Memory B cell (primary cell): ENCODE measurements at regions not wholly inside any gene's neighbourhood (a gene's known extent, or its start where the extent isn't known, plus 50 kb on each side); places are given as distances from the start of the nearest gene placed in this dataset.
"Not testable (repeated sequence)": the region's sequence is repeated elsewhere in the genome, so short reads cannot be mapped to it uniquely, and the experiment has no call there.

Source experiments
- ATAC-seq: fragments of 150-1000 bp; cut with Tn5 transposase; 2 replicates; pipeline ENCODE4 v1.10.0; 2021; ENCODE audit warnings: low read depth, mild to moderate bottlenecking, moderate library complexity
- DNase-seq, 2 donors: peaks; one replicate each; pipeline ENCODE4 v3.0.0; 2022; ENCODE audit warnings: low spot score in 2 of 2
- H3K27ac Mint-ChIP-seq: one replicate; pipeline ENCODE4 v1.8.0; 2022; ENCODE audit warnings: mild to moderate bottlenecking, moderate library complexity, mixed read lengths
- H3K27me3 Mint-ChIP-seq: one replicate; pipeline ENCODE4 v1.8.0; 2022; ENCODE audit warnings: mixed read lengths
- H3K36me3 Mint-ChIP-seq: one replicate; pipeline ENCODE4 v1.8.0; 2022; ENCODE audit warnings: mild to moderate bottlenecking, mixed read lengths
- H3K4me1 Mint-ChIP-seq: one replicate; pipeline ENCODE4 v1.8.0; 2022; ENCODE audit warnings: mixed read lengths
- H3K4me3 Mint-ChIP-seq: one replicate; pipeline ENCODE4 v1.8.0; 2022; ENCODE audit warnings: mild to moderate bottlenecking, moderate library complexity, mixed read lengths
- H3K9me3 Mint-ChIP-seq: one replicate; pipeline ENCODE4 v1.8.0; 2022; ENCODE audit warnings: mixed read lengths

- Mint-ChIP-seq H3K9me3 (peaks cover 2% of the 10 kb centered on the region), H3K27me3 (no peaks in the 10 kb centered on the region), H3K36me3 (no peaks in the 10 kb centered on the region), H3K27ac (no peak overlapping the region), H3K4me3 (no peak overlapping the region), H3K4me1 (peaks cover 2% of the 10 kb centered on the region)
- no peak for ATAC-seq
- no peak for DNase-seq
These were observed 429.1 kb downstream of the ACTR3B start for GRCh38 chr7:153188630-153189029.

DNA sequence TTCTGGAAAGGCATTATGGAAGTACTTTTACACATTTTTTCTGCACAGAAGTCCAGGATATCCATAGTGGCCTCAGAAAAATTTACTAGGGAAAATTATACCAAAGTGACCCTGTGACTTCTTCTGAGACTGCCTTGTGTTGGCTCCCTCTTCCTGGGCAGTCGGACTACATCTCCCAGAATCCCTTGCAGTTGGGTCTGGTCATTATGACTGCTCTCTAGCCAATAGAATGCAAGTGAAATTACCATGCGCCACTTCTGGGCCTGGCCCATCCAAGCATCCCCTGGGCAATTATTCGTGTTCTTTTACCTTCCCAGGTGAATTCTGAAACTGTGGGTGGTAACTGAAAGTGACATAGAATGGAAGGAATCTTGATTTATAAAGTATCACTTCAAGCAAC is 430.9 kb downstream of the ACTR3B start:
- Mint-ChIP-seq H3K27me3 (no peaks in the 10 kb centered on the region), H3K4me1 (peaks cover 2% of the 10 kb centered on the region), H3K4me3 (no peak overlapping the region), H3K36me3 (no peaks in the 10 kb centered on the region), H3K27ac (no peak overlapping the region), H3K9me3 (peaks cover 2% of the 10 kb centered on the region)
- ATAC-seq (no peak), DNase-seq (no peak)

DNA sequence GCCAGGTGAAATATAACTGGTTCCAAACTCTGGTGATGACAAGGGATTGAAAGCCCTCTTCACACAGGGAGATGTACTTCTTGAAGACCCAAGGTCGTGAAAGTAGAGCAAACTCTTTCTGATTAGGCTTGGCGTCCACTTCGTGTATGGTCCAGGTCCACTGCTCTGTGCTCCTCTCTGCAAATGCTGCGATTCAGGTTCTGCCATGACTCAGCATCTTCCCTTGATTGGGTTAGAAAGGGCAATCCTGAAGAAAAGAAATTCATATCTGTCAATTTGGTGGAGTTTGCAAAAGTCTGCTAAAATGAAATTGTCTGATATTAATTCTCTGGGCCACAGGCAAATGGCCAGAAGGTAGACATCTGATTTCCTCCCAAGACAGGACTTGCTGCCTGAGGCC is 431.4 kb downstream of the ACTR3B start:
- DNase-seq (no peak), ATAC-seq (no peak)
- H3K4me3 Mint-ChIP-seq: no peak overlapping the region
- no peaks in the 10 kb centered on the region for H3K27me3 Mint-ChIP-seq
- no peaks in the 10 kb centered on the region for H3K36me3 Mint-ChIP-seq
- H3K27ac Mint-ChIP-seq: no peak overlapping the region
- peaks cover 2% of the 10 kb centered on the region for H3K4me1 Mint-ChIP-seq
- H3K9me3 Mint-ChIP-seq: peaks cover 2% of the 10 kb centered on the region

DNA sequence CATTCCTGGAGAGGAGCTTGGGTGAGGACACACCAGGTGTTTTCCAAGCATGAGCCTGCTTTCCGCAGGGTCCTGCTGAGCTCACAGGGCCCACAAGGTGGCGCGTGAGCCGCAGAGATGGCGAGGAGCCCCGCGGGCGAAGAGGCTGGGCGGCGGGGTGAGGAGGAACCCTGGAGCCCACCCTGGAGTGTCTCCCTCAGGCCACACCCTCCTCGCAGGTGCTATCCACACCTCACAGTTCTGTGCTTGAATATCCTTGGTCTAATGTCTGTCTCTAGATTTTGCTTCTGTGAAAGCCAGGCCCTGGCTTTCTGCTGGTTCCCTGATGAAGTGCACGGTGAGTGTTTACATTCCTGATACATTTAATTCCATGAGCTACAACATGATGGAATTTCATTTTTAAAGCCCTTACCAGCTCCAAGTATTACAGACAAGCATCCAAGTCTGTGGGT is 433.6 kb downstream of the ACTR3B start:
- Mint-ChIP-seq H3K9me3 (peaks cover 2% of the 10 kb centered on the region), H3K27me3 (no peaks in the 10 kb centered on the region), H3K4me1 (peaks cover 2% of the 10 kb centered on the region), H3K4me3 (no peak overlapping the region), H3K27ac (no peak overlapping the region), H3K36me3 (no peaks in the 10 kb centered on the region)
- ATAC-seq (no peak), DNase-seq (no peak)

DNA sequence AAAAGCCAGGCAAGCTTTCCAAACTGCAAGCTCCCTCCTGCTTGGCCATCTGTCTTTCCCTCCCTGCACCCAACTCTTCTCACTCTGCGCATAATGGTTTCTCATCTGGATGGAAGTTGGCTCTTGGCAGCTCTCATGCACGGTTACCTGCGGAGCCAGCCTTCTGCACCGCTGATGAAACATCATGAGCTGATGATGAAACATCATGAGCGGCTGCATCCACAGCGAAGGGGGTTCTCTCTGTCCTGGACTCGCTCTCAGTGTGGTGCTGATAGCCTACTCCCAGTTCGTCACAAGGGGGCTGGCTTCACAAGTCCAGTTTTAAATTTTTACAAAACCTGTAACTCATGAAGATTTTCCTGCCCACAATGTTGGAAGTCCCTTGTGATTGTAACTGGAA is 457.5 kb downstream of the ACTR3B start:
- H3K9me3 Mint-ChIP-seq: peaks cover 22% of the 10 kb centered on the region
- no peak overlapping the region for H3K27ac Mint-ChIP-seq
- H3K36me3 Mint-ChIP-seq: peaks cover 8% of the 10 kb centered on the region
- H3K27me3 Mint-ChIP-seq: peaks cover 2% of the 10 kb centered on the region
- no peak for ATAC-seq
- no peak overlapping the region for H3K4me3 Mint-ChIP-seq
- H3K4me1 Mint-ChIP-seq: no peaks in the 10 kb centered on the region
- DNase-seq: no peak

DNA sequence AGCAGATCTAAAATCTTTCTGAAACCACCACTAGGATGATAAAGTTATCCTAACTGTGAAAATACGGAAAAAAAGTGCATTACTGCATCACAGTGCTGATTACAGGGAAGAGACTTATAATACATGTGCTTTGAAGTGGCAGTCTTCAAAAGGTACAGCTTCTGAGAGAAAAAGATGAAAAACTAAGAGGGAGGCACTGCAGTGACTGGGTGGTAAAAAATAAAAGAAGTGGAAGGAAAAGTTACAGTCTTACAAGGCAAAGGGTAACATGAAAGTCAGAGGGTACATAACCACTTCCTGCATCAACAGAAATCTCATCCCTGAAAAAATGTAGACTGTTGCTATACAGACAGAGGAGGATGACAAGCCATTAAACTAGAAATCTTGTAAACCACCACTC is 465.3 kb downstream of the ACTR3B start:
- no peaks in the 10 kb centered on the region for H3K36me3 Mint-ChIP-seq
- ATAC-seq: no peak
- H3K9me3 Mint-ChIP-seq: peaks cover 18% of the 10 kb centered on the region
- no peak for DNase-seq
- no peak overlapping the region for H3K27ac Mint-ChIP-seq
- H3K4me3 Mint-ChIP-seq: no peak overlapping the region
- no peaks in the 10 kb centered on the region for H3K4me1 Mint-ChIP-seq
- H3K27me3 Mint-ChIP-seq: no peaks in the 10 kb centered on the region

GRCh38 chr7:153245136-153245535 is 485.6 kb downstream of the ACTR3B start:
- H3K27ac Mint-ChIP-seq, H3K4me1 Mint-ChIP-seq, DNase-seq, H3K27me3 Mint-ChIP-seq, ATAC-seq, H3K4me3 Mint-ChIP-seq, H3K36me3 Mint-ChIP-seq, H3K9me3 Mint-ChIP-seq: not testable (repeated sequence)

- no peak for DNase-seq
- no peak overlapping the region for H3K4me3 Mint-ChIP-seq
- no peaks in the 10 kb centered on the region for H3K36me3 Mint-ChIP-seq
- peaks cover 4% of the 10 kb centered on the region for H3K9me3 Mint-ChIP-seq
- H3K27ac Mint-ChIP-seq: no peak overlapping the region
- no peak for ATAC-seq
- H3K27me3 Mint-ChIP-seq: no peaks in the 10 kb centered on the region
- H3K4me1 Mint-ChIP-seq: no peaks in the 10 kb centered on the region
These were observed 486.3 kb downstream of the ACTR3B start for GRCh38 chr7:153245809-153246208.

DNA sequence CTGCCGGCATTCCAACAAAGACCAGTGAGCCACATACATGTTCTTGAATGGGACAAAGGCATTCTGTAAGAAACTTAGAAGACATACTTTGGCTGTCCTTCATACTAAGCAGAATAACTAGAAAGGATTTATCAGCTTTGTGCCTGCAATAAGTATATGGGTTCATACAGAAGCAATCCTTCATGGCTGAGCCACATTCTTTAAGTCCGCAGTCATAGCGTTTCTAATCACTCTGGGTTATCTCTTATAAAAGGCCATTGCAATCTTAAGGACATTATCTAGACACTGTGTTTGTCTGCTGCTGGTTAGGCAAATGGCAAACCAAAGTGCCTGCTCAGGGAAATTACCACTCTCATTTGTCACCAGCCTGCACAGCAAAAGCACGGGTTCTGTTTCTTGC is 488.4 kb downstream of the ACTR3B start:
- Mint-ChIP-seq H3K36me3 (no peaks in the 10 kb centered on the region), H3K4me3 (no peak overlapping the region), H3K4me1 (no peaks in the 10 kb centered on the region), H3K27ac (no peak overlapping the region), H3K27me3 (no peaks in the 10 kb centered on the region), H3K9me3 (no peaks in the 10 kb centered on the region)
- DNase-seq (no peak), ATAC-seq (no peak)

GRCh38 chr7:153258686-153259085 is 499.1 kb downstream of the ACTR3B start:
- Mint-ChIP-seq H3K4me3 (no peak overlapping the region), H3K27ac (no peak overlapping the region), H3K4me1 (no peaks in the 10 kb centered on the region), H3K36me3 (no peaks in the 10 kb centered on the region), H3K9me3 (peaks cover 2% of the 10 kb centered on the region), H3K27me3 (no peaks in the 10 kb centered on the region)
- ATAC-seq (no peak), DNase-seq (no peak)

DNA sequence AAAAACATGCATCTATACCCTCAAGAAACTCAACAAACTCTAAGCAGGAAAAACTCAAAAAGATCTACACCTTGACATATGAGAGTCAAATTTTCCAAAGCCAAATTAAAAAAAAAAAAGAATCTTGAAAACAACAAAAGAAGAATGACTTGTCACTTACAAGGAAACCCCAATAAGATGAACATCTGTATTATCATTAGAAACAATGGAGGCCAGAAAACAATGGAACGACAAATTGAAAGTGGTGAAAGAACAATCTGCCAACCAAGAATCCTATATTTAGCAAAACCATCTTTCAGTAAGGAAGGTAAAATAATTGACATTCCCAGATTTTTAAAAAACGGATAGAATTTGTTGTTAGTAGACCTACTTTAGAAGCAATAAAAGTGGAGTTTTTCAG is 516.8 kb downstream of the ACTR3B start:
- Mint-ChIP-seq H3K9me3 (peaks cover 10% of the 10 kb centered on the region), H3K4me3 (no peak overlapping the region), H3K4me1 (no peaks in the 10 kb centered on the region), H3K36me3 (peaks cover 2% of the 10 kb centered on the region), H3K27me3 (no peaks in the 10 kb centered on the region), H3K27ac (no peak overlapping the region)
- no peak for DNase-seq
- ATAC-seq: no peak

DNA sequence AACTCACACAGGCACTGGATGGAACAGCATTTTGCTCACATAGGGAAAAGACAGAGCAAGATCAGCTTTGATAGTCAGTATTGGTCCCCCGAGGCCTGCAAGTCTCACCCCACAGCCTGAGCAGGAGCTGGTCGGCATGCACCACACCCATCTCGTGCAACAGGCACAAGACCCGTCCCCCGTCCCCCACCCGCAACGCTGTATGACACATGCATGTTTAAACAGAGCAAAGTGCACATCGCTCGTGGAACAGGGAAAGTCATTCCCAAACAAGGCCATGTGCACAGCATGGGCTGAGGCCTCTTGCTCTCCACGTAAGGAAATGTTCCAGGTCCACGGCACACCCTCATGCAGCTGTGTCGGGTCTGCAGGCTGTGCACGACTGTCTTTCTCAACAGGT is 527.2 kb downstream of the ACTR3B start:
- DNase-seq (no peak), ATAC-seq (no peak)
- H3K4me1 Mint-ChIP-seq: no peaks in the 10 kb centered on the region
- H3K4me3 Mint-ChIP-seq: no peak overlapping the region
- H3K9me3 Mint-ChIP-seq: no peaks in the 10 kb centered on the region
- H3K27me3 Mint-ChIP-seq: no peaks in the 10 kb centered on the region
- no peak overlapping the region for H3K27ac Mint-ChIP-seq
- H3K36me3 Mint-ChIP-seq: no peaks in the 10 kb centered on the region

- Mint-ChIP-seq H3K4me1 (no peaks in the 10 kb centered on the region), H3K27me3 (no peaks in the 10 kb centered on the region), H3K27ac (no peak overlapping the region), H3K9me3 (no peaks in the 10 kb centered on the region), H3K36me3 (no peaks in the 10 kb centered on the region), H3K4me3 (no peak overlapping the region)
- DNase-seq (no peak), ATAC-seq (no peak)
These were observed 530.5 kb downstream of the ACTR3B start for GRCh38 chr7:153290066-153290465.

GRCh38 chr7:153297141-153297540 is 537.6 kb downstream of the ACTR3B start:
- no peak for DNase-seq
- Mint-ChIP-seq H3K4me1 (no peaks in the 10 kb centered on the region), H3K27ac (no peak overlapping the region), H3K36me3 (no peaks in the 10 kb centered on the region), H3K9me3 (peaks cover 4% of the 10 kb centered on the region), H3K27me3 (peaks cover 2% of the 10 kb centered on the region), H3K4me3 (no peak overlapping the region)
- no peak for ATAC-seq

GRCh38 chr7:153301936-153302335 is 542.4 kb downstream of the ACTR3B start:
- Mint-ChIP-seq H3K4me3 (no peak overlapping the region), H3K27ac (no peak overlapping the region), H3K36me3 (no peaks in the 10 kb centered on the region), H3K9me3 (peaks cover 4% of the 10 kb centered on the region), H3K4me1 (no peaks in the 10 kb centered on the region), H3K27me3 (peaks cover 2% of the 10 kb centered on the region)
- ATAC-seq: no peak
- DNase-seq: no peak

- no peak for DNase-seq
- H3K27me3 Mint-ChIP-seq: no peaks in the 10 kb centered on the region
- no peak overlapping the region for H3K4me3 Mint-ChIP-seq
- no peak overlapping the region for H3K27ac Mint-ChIP-seq
- peaks cover 2% of the 10 kb centered on the region for H3K36me3 Mint-ChIP-seq
- H3K9me3 Mint-ChIP-seq: peaks cover 8% of the 10 kb centered on the region
- ATAC-seq: no peak
- H3K4me1 Mint-ChIP-seq: no peaks in the 10 kb centered on the region
These were observed 560.5 kb downstream of the ACTR3B start for GRCh38 chr7:153320005-153320404.
